ENCODE measurements at regions not wholly inside any gene's neighbourhood (a gene's known extent, or its start where the extent isn't known, plus 50 kb on each side); places are given as distances from the start of the nearest gene placed in this dataset.

- TF ChIP-seq TAF1 (IDR thresholded peaks at IDR 0.05; ENCODE audit: low read depth, low read length): no peak
- no peak for TF ChIP-seq POLR2A (IDR thresholded peaks at IDR 0.05; ENCODE audit: low read depth, low read length)
- no peak for TF ChIP-seq POLR2AphosphoS5 (IDR thresholded peaks at IDR 0.05; ENCODE audit: low read depth, low read length)
- no peak for TF ChIP-seq PAX5 (IDR thresholded peaks at IDR 0.05; ENCODE audit: insufficient read depth, low read length, severe bottlenecking)
Measured at GRCh38 chr7:17437586-17437985, 139.1 kb downstream of the AHR start.
